ENCODE measurements at regions not wholly inside any gene's neighbourhood (a gene's known extent, or its start where the extent isn't known, plus 50 kb on each side); places are given as distances from the start of the nearest gene placed in this dataset.

GRCh38 chr6:40915165-40915564 is 123.9 kb downstream of the UNC5CL start:
- TF ChIP-seq CTCF (IDR thresholded peaks at IDR 0.05 in 4 of 5, conservative IDR thresholded peaks at IDR 0.05 in 1 of 5) (no peak), POLR2A (IDR thresholded peaks at IDR 0.05) (no peak)
